OCI-LY3 (cell line): ENCODE measurements at regions not wholly inside any gene's neighbourhood (a gene's known extent, or its start where the extent isn't known, plus 50 kb on each side); places are given as distances from the start of the nearest gene placed in this dataset.

Experiments used
- H2AFZ ChIP-seq: fragments of 200-600, 300-600 bp; shearing (Covaris generic); 2 replicates; pipeline ENCODE4 v1.6.0; 2014; ENCODE audit warnings: antibody characterized with exemption, low read depth, low read length
- H3K27ac ChIP-seq: fragments of 200-600, 300-600 bp; sonication (generic); 2 replicates; pipeline ENCODE4 v1.5.1; 2014; ENCODE audit warnings: mild to moderate bottlenecking, low read length, moderate library complexity, mixed read lengths
- H3K27me3 ChIP-seq: fragments of 200-600, 300-600 bp; sonication (generic); 2 replicates; pipeline ENCODE4 v1.6.1; 2014; ENCODE audit warnings: low read depth, low read length, mixed read lengths
- H3K36me3 ChIP-seq: fragments of 200-600, 300-600 bp; sonication (generic); replicated peaks from 2 replicates; pipeline ENCODE3; 2014; ENCODE audit warnings: low read depth, low read length, mixed read lengths
- H3K4me1 ChIP-seq: fragments of 300-600, 200-600 bp; sonication (generic); 2 replicates; pipeline ENCODE4 v1.6.1; 2014; ENCODE audit warnings: low read length, mixed read lengths
- H3K4me2 ChIP-seq: fragments of 200-600, 300-600 bp; sonication (generic); 2 replicates; pipeline ENCODE4 v1.6.1; 2014; ENCODE audit warnings: low read length, mixed read lengths
- H3K4me3 ChIP-seq: fragments of 300-600, 200-600 bp; sonication (generic); 2 replicates; pipeline ENCODE4 v1.5.1; 2014; ENCODE audit warnings: antibody characterized with exemption, mild to moderate bottlenecking, low read length, moderate library complexity
- H3K79me2 ChIP-seq: fragments of 300-600, 200-600 bp; shearing (Covaris generic); 2 replicates; pipeline ENCODE4 v1.6.1; 2014; ENCODE audit warnings: mild to moderate bottlenecking, low read length, mixed read lengths
- H3K9ac ChIP-seq: fragments of 300-600, 200-600 bp; shearing (Covaris generic); 2 replicates; pipeline ENCODE4 v1.6.0; 2014; ENCODE audit warnings: mild to moderate bottlenecking, low read length, moderate library complexity
- H3K9me3 ChIP-seq: fragments of 200-600, 300-600 bp; shearing (Covaris generic); 2 replicates; pipeline ENCODE4 v1.6.1; 2014; ENCODE audit warnings: low read length, mixed read lengths; ENCODE audit not compliant: insufficient read depth
- H4K20me1 ChIP-seq: fragments of 200-600, 300-600 bp; sonication (generic); 2 replicates; pipeline ENCODE4 v1.6.1; 2016; ENCODE audit warnings: low read length, mixed read lengths; ENCODE audit not compliant: insufficient read depth
- CTCF ChIP-seq: fragments of 200-600, 300-600 bp; sonication (generic); IDR thresholded peaks from 2 replicates; pipeline ENCODE4 v1.5.1; 2014; ENCODE audit warnings: antibody characterized with exemption, low read length, low read depth
- EZH2phosphoT487 ChIP-seq: fragments of 200-600 bp; shearing (Covaris generic); IDR thresholded peaks from 2 replicates; pipeline ENCODE4 v1.6.1; 2018; ENCODE audit warnings: antibody characterized with exemption, mixed run types, low read depth

GRCh38 chr7:17103170-17103569 is 195.3 kb upstream of the AHR start:
- H3K9me3 ChIP-seq: 0 out of 2 replicates have a peak, but pooled peaks cover 5% of the 10 kb centered on the region

GRCh38 chr7:17103984-17104383 is 194.5 kb upstream of the AHR start:
- H3K79me2 ChIP-seq: no peaks in the 10 kb centered on the region
- TF ChIP-seq CTCF (no peak), EZH2phosphoT487 (no peak)
- H3K4me1 ChIP-seq: peaks cover 13% of the 10 kb centered on the region
- H2AFZ ChIP-seq: no peak overlapping the region
- no peak overlapping the region for H3K27ac ChIP-seq
- H3K9ac ChIP-seq: no peak overlapping the region
- no peak overlapping the region for H3K4me3 ChIP-seq
- H3K4me2 ChIP-seq: no peak overlapping the region
- H3K9me3 ChIP-seq: 0 out of 2 replicates have a peak, but pooled peaks cover 5% of the 10 kb centered on the region
- H3K36me3 ChIP-seq: no peaks in the 10 kb centered on the region
- no peaks in the 10 kb centered on the region for H4K20me1 ChIP-seq
- H3K27me3 ChIP-seq: no peaks in the 10 kb centered on the region

More at GRCh38 chr7:17103170-17103569, 195.3 kb upstream of the AHR start:
- no peak overlapping the region for H3K4me3 ChIP-seq
- H3K79me2 ChIP-seq: no peaks in the 10 kb centered on the region
- H3K9ac ChIP-seq: no peak overlapping the region
- TF ChIP-seq EZH2phosphoT487 (no peak), CTCF (no peak)
- H4K20me1 ChIP-seq: no peaks in the 10 kb centered on the region
- H3K27me3 ChIP-seq: no peaks in the 10 kb centered on the region
- no peak overlapping the region for H2AFZ ChIP-seq
- H3K4me2 ChIP-seq: no peak overlapping the region
- peaks cover 11% of the 10 kb centered on the region for H3K4me1 ChIP-seq
- H3K36me3 ChIP-seq: no peaks in the 10 kb centered on the region
- H3K27ac ChIP-seq: no peak overlapping the region

- Histone ChIP-seq H3K36me3 (no peaks in the 10 kb centered on the region), H3K9me3 (0 out of 2 replicates have a peak, but pooled peaks cover 5% of the 10 kb centered on the region), H4K20me1 (no peaks in the 10 kb centered on the region), H3K4me2 (no peak overlapping the region), H3K27ac (no peak overlapping the region), H2AFZ (no peak overlapping the region), H3K79me2 (no peaks in the 10 kb centered on the region), H3K4me1 (peaks cover 17% of the 10 kb centered on the region), H3K27me3 (no peaks in the 10 kb centered on the region), H3K9ac (no peak overlapping the region), H3K4me3 (no peak overlapping the region)
- no peak for TF ChIP-seq CTCF
- no peak for TF ChIP-seq EZH2phosphoT487
Observed at GRCh38 chr7:17104419-17104818, 194.0 kb upstream of the AHR start.

- Histone ChIP-seq H4K20me1 (no peaks in the 10 kb centered on the region), H3K79me2 (no peaks in the 10 kb centered on the region), H3K27me3 (no peaks in the 10 kb centered on the region), H3K9ac (no peak overlapping the region), H3K36me3 (no peaks in the 10 kb centered on the region), H3K9me3 (0 out of 2 replicates have a peak, but pooled peaks cover 5% of the 10 kb centered on the region), H3K4me3 (no peak overlapping the region), H3K4me2 (no peak overlapping the region), H3K4me1 (peaks cover 22% of the 10 kb centered on the region), H3K27ac (no peak overlapping the region), H2AFZ (no peak overlapping the region)
- TF ChIP-seq CTCF (no peak), EZH2phosphoT487 (no peak)
Observed at GRCh38 chr7:17105701-17106100, 192.8 kb upstream of the AHR start.
